ENCODE measurements at regions not wholly inside any gene's neighbourhood (a gene's known extent, or its start where the extent isn't known, plus 50 kb on each side); places are given as distances from the start of the nearest gene placed in this dataset.
A peak's percentile ranks its signal among the peaks of the same experiment; 100 is the strongest.

DNA sequence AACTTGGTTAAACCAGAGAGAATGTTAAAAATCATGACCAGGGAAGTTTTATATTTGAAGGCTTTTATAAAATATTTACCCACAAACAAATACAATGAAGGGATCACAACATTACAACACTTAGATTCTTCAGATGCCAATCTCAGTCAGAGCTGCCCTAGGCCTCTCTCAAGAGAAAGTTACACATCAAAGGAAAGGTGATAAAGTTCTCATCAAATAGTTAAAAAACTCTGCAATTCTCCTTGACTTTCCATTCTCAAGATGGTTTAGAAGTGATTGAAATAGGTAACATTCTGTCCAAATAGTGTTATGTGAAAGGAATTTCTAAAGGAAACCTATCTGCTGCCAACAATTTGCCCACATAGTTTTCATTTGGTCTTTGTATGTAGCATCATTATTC, 1115.2 kb upstream of the MIR17HG start:
- no peak overlapping the region for H3K4me2 ChIP-seq (ENCODE audit: insufficient read depth, low read length)
- H2AFZ ChIP-seq (ENCODE audit: low read length) = no peak overlapping the region
- no peak overlapping the region for H3K4me3 ChIP-seq (ENCODE audit: insufficient read depth, low read length)
- no peaks in the 10 kb centered on the region for H3K79me2 ChIP-seq (ENCODE audit: insufficient read depth, low read length)
- DNase-seq (ENCODE audit: insufficient read length, low spot score, missing footprints) = peak; percentile 37
- H3K4me1 ChIP-seq (ENCODE audit: insufficient read depth, low read length) = no peaks in the 10 kb centered on the region
- TF ChIP-seq, protein P1, sequence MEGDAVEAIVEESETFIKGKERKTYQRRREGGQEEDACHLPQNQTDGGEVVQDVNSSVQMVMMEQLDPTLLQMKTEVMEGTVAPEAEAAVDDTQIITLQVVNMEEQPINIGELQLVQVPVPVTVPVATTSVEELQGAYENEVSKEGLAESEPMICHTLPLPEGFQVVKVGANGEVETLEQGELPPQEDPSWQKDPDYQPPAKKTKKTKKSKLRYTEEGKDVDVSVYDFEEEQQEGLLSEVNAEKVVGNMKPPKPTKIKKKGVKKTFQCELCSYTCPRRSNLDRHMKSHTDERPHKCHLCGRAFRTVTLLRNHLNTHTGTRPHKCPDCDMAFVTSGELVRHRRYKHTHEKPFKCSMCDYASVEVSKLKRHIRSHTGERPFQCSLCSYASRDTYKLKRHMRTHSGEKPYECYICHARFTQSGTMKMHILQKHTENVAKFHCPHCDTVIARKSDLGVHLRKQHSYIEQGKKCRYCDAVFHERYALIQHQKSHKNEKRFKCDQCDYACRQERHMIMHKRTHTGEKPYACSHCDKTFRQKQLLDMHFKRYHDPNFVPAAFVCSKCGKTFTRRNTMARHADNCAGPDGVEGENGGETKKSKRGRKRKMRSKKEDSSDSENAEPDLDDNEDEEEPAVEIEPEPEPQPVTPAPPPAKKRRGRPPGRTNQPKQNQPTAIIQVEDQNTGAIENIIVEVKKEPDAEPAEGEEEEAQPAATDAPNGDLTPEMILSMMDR (IDR thresholded peaks at IDR 0.05; ENCODE audit: extremely low read depth, low read depth, low read length) = no peak
- no peak overlapping the region for H3K27ac ChIP-seq (ENCODE audit: low read depth, low read length)
- H3K9me3 ChIP-seq (ENCODE audit: low read depth, low read length) = peaks cover 4% of the 10 kb centered on the region
- no peaks in the 10 kb centered on the region for H4K20me1 ChIP-seq (ENCODE audit: insufficient read depth, low read length)
- no peaks in the 10 kb centered on the region for H3K36me3 ChIP-seq (ENCODE audit: insufficient read depth, low read length)
- H3K27me3 ChIP-seq (ENCODE audit: insufficient read depth, low read length) = no peaks in the 10 kb centered on the region

DNA sequence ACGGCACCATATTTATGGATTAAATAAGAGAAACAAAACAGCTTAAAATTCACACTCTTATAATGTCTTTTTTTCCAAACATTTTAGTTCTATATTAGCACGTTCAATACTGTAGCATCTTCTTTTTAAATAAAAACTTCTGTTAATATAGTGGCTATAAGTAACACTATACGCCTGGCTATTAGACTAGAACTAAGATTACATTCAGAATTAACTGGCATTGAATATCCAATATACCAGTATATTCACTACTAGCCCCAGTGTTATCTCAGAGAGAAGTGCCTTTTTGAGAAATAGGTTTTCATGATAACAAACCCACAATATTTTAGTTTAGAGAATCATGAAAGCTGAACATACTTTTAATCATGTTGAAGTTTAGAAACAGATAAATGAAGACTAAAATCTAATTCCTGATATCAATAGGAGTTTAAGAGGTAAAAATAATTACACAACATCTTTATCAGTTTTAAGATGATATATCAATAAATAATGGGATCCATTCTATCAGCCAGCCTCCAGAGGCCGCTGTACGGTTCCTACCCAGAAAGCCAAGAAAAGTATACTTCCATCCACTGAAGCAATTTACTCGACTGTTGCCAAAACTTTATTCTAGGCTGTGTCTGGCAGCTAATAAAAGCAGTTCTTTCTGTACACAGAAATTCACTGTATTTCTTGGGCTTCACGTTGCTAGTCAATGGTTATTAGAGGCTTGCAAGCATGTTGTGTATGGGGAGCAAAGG, 1113.4 kb upstream of the MIR17HG start:
- Histone ChIP-seq H3K36me3 (ENCODE audit: insufficient read depth, low read length) (no peaks in the 10 kb centered on the region), H3K79me2 (ENCODE audit: insufficient read depth, low read length) (no peaks in the 10 kb centered on the region), H3K4me1 (ENCODE audit: insufficient read depth, low read length) (no peaks in the 10 kb centered on the region), H3K4me3 (ENCODE audit: insufficient read depth, low read length) (no peak overlapping the region), H3K4me2 (ENCODE audit: insufficient read depth, low read length) (no peak overlapping the region), H2AFZ (ENCODE audit: low read length) (no peak overlapping the region), H3K9me3 (ENCODE audit: low read depth, low read length) (peaks cover 4% of the 10 kb centered on the region), H3K27ac (ENCODE audit: low read depth, low read length) (no peak overlapping the region), H4K20me1 (ENCODE audit: insufficient read depth, low read length) (no peaks in the 10 kb centered on the region), H3K27me3 (ENCODE audit: insufficient read depth, low read length) (no peaks in the 10 kb centered on the region)
- no peak for DNase-seq (ENCODE audit: insufficient read length, low spot score, missing footprints)
- TF ChIP-seq, protein P1 (IDR thresholded peaks at IDR 0.05; ENCODE audit: extremely low read depth, low read depth, low read length) = no peak

DNA sequence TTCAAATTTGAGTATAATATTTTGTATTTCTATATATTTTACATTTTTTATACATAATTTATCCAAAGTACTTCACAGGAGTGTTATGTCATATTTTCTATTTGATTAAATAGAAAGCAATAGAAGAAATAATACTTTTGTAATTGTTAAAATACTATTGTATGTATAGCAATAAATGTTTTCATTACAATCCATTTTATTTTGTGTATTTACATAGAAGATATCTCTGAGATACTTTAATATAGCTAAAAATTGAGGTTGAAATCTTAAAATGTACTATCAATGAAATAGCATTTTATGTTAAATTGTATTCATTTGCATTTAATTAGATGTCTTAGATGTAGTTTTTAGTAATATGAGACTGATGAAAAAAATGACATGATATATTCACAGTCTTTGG, 1109.6 kb upstream of the MIR17HG start:
- Histone ChIP-seq H3K36me3 (ENCODE audit: insufficient read depth, low read length) (no peaks in the 10 kb centered on the region), H3K4me1 (ENCODE audit: insufficient read depth, low read length) (no peaks in the 10 kb centered on the region), H3K27me3 (ENCODE audit: insufficient read depth, low read length) (no peaks in the 10 kb centered on the region), H3K27ac (ENCODE audit: low read depth, low read length) (no peak overlapping the region), H3K4me2 (ENCODE audit: insufficient read depth, low read length) (no peak overlapping the region), H2AFZ (ENCODE audit: low read length) (no peak overlapping the region), H3K79me2 (ENCODE audit: insufficient read depth, low read length) (no peaks in the 10 kb centered on the region), H4K20me1 (ENCODE audit: insufficient read depth, low read length) (no peaks in the 10 kb centered on the region), H3K4me3 (ENCODE audit: insufficient read depth, low read length) (no peak overlapping the region), H3K9me3 (ENCODE audit: low read depth, low read length) (peaks cover 2% of the 10 kb centered on the region)
- TF ChIP-seq, protein P1 (IDR thresholded peaks at IDR 0.05; ENCODE audit: extremely low read depth, low read depth, low read length) = no peak
- DNase-seq (ENCODE audit: insufficient read length, low spot score, missing footprints) = no peak

DNA sequence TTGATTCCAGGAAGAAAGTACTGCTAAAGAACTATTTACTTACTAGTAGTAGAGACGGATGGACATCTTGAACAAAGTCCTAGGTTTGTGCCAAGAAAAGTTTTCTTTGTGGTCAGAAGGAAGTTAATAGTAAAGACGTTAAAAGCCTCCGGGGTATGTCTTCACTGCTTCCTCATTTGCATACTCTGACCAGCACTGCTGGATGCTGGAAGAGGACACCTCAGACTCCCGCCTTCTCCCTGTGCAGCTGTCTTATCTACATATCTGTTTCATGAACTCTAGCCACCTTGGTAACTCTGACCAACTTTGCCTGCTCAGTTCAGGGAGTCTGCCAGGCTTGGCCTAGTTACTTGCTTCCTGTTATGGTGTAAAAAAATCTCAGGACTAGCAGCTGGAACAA, 1109.1 kb upstream of the MIR17HG start:
- Histone ChIP-seq H3K9me3 (ENCODE audit: low read depth, low read length) (peaks cover 2% of the 10 kb centered on the region), H4K20me1 (ENCODE audit: insufficient read depth, low read length) (no peaks in the 10 kb centered on the region), H3K4me3 (ENCODE audit: insufficient read depth, low read length) (no peak overlapping the region), H3K79me2 (ENCODE audit: insufficient read depth, low read length) (no peaks in the 10 kb centered on the region), H3K27ac (ENCODE audit: low read depth, low read length) (no peak overlapping the region), H3K27me3 (ENCODE audit: insufficient read depth, low read length) (no peaks in the 10 kb centered on the region), H3K4me1 (ENCODE audit: insufficient read depth, low read length) (no peaks in the 10 kb centered on the region), H3K4me2 (ENCODE audit: insufficient read depth, low read length) (no peak overlapping the region), H2AFZ (ENCODE audit: low read length) (no peak overlapping the region), H3K36me3 (ENCODE audit: insufficient read depth, low read length) (no peaks in the 10 kb centered on the region)
- TF ChIP-seq, protein P1 (IDR thresholded peaks at IDR 0.05; ENCODE audit: extremely low read depth, low read depth, low read length) = no peak
- no peak for DNase-seq (ENCODE audit: insufficient read length, low spot score, missing footprints)

Measured in osteoblast (primary cell).